Endothelial cell of umbilical vein (primary cell): ENCODE measurements at regions not wholly inside any gene's neighbourhood (a gene's known extent, or its start where the extent isn't known, plus 50 kb on each side); places are given as distances from the start of the nearest gene placed in this dataset.

ENCODE experiments used
- BruUV-seq: library from RNA; stranded (reverse); fragments of 400-500 nt; replicated peaks from 2 replicates; lab custom pipeline; 2021; lab: Mats Ljungman, UMichigan
- CTCF ChIA-PET: fragments of 300-600, 350-600 bp; sonication (Branson Sonifier 250); formaldehyde crosslinking; loops from one replicate; lab custom pipeline; 2021; ENCODE audit warnings: antibody characterized with exemption, inconsistent platforms; lab: Charles Lee
- POLR2A ChIA-PET: fragments of 300-600, 350-600 bp; sonication (Branson Sonifier 250); formaldehyde crosslinking; loops from one replicate; lab custom pipeline; 2021; ENCODE audit warnings: antibody characterized with exemption, inconsistent platforms; lab: Charles Lee
- DNase-seq: peaks from one replicate; pipeline ENCODE4 v3.0.0-alpha.2; 2011; ENCODE audit warnings: low read depth, low spot score
- FAIRE-seq: peaks from 2 replicates; lab custom pipeline; 2011; peaks lifted over from hg19 to GRCh38; lab: Jason Lieb, UNC
- H2AFZ ChIP-seq: 2 replicates; pipeline ENCODE4 v1.6.0; 2012; ENCODE audit warnings: low read depth, low read length, control low read depth, inconsistent platforms
- H3K27ac ChIP-seq: 2 replicates; pipeline ENCODE4 v1.5.1; 2011; ENCODE audit warnings: low read depth, mild to moderate bottlenecking, control low read depth, low read length, moderate library complexity; ENCODE audit not compliant: insufficient read depth
- H3K27me3 ChIP-seq, 2 experiments: 2 replicates each; pipeline versions ENCODE4 v1.6.0 to v1.6.1; 2011; ENCODE audit warnings: low read length in 2 of 2, mixed read lengths in 1 of 2; ENCODE audit not compliant: control insufficient read depth in 2 of 2, insufficient read depth in 2 of 2
- H3K36me3 ChIP-seq, 2 experiments: 2 replicates in 1 of 2; 3 replicates in 1 of 2; pipeline ENCODE4 v1.5.1; 2011; ENCODE audit warnings: low read length in 2 of 2, mild to moderate bottlenecking in 1 of 2, moderate library complexity in 1 of 2; ENCODE audit not compliant: control insufficient read depth in 2 of 2, insufficient read depth in 2 of 2; ENCODE audit errors: extremely low read depth in 1 of 2
- H3K4me1 ChIP-seq: 3 replicates; pipeline ENCODE4 v1.5.1; 2011; ENCODE audit warnings: mild to moderate bottlenecking, low read length; ENCODE audit not compliant: control insufficient read depth, insufficient read depth; ENCODE audit errors: extremely low read depth
- H3K4me2 ChIP-seq: 2 replicates; pipeline ENCODE4 v1.6.1; 2011; ENCODE audit warnings: low read length, control low read depth, mixed read lengths; ENCODE audit not compliant: insufficient read depth
- H3K4me3 ChIP-seq, 3 experiments: fragments of 200-600 bp in 1 of 3; sonication (generic), shearing (Covaris generic) in 1 of 3; replicated peaks in 1 of 3; 2 replicates each; pipeline ENCODE4 v1.5.1; 2011 to 2016; ENCODE audit warnings: control low read depth in 3 of 3, low read length in 3 of 3, mild to moderate bottlenecking in 2 of 3, inconsistent platforms in 1 of 3, low read depth in 1 of 3, moderate library complexity in 1 of 3; ENCODE audit not compliant: insufficient read depth in 1 of 3
- H3K79me2 ChIP-seq: 2 replicates; pipeline ENCODE4 v1.6.0; 2012; ENCODE audit warnings: low read length, inconsistent platforms; ENCODE audit not compliant: control insufficient read depth, insufficient read depth
- H3K9ac ChIP-seq: replicated peaks from 2 replicates; pipeline ENCODE3; 2011; ENCODE audit warnings: low read length, control low read depth; ENCODE audit not compliant: insufficient read depth; ENCODE audit errors: extremely low read depth
- H3K9me1 ChIP-seq: replicated peaks from 3 replicates; pipeline ENCODE4 v1.6.0; 2011; ENCODE audit warnings: mild to moderate bottlenecking, low read length; ENCODE audit not compliant: control insufficient read depth, insufficient read depth; ENCODE audit errors: extremely low read depth
- H3K9me3 ChIP-seq: replicated peaks from 2 replicates; pipeline ENCODE4 v1.5.1; 2012; ENCODE audit warnings: low read length, inconsistent platforms; ENCODE audit not compliant: control insufficient read depth, insufficient read depth
- H4K20me1 ChIP-seq: replicated peaks from 2 replicates; pipeline ENCODE3; 2011; ENCODE audit warnings: mild to moderate bottlenecking, low read length; ENCODE audit not compliant: control insufficient read depth, insufficient read depth; ENCODE audit errors: extremely low read depth
- EZH2 ChIP-seq: IDR thresholded peaks from 2 replicates; pipeline ENCODE4 v1.6.1; 2012; ENCODE audit warnings: borderline replicate concordance, low read depth, mild to moderate bottlenecking, moderate library complexity, low read length, inconsistent platforms; ENCODE audit not compliant: severe bottlenecking
- FOS ChIP-seq: IDR thresholded peaks from 2 replicates; pipeline ENCODE4 v1.6.1; 2011; ENCODE audit warnings: mild to moderate bottlenecking, low read length, moderate library complexity, borderline replicate concordance; ENCODE audit not compliant: insufficient read depth
- GATA2 ChIP-seq: IDR thresholded peaks from 2 replicates; pipeline ENCODE4 v1.7.0; 2011; ENCODE audit warnings: low read depth, mild to moderate bottlenecking, moderate library complexity, mixed read lengths, low read length; ENCODE audit not compliant: insufficient read length, insufficient read depth
- JUN ChIP-seq: IDR thresholded peaks from 2 replicates; pipeline ENCODE4 v1.6.1; 2011; ENCODE audit warnings: borderline replicate concordance, low read depth; ENCODE audit not compliant: insufficient read length, insufficient read depth
- MAX ChIP-seq: IDR thresholded peaks from 2 replicates; pipeline ENCODE4 v1.6.1; 2011; ENCODE audit not compliant: insufficient read depth, insufficient read length
- MYC ChIP-seq: IDR thresholded peaks from one replicate; pipeline ENCODE4 v1.6.1; 2011; ENCODE audit warnings: mild to moderate bottlenecking, low read depth, low read length
- POLR2A ChIP-seq: IDR thresholded peaks from 2 replicates; pipeline ENCODE4 v1.6.1; 2012; ENCODE audit warnings: low read depth, mild to moderate bottlenecking, control low read depth, low read length
- POLR2AphosphoS5 ChIP-seq: IDR thresholded peaks from 2 replicates; pipeline ENCODE4 v1.6.1; 2012; ENCODE audit warnings: low read depth, mild to moderate bottlenecking, control low read depth, low read length, moderate library complexity; ENCODE audit not compliant: insufficient read depth
- dilution Hi-C: fragments of 300-500 bp; cut with MboI; formaldehyde crosslinking; loops from one replicate; pipeline ENCODE4 v1.15.0; 2019; ENCODE audit warnings: low sequenced_read_pairs; ENCODE audit not compliant: extremely low pct_ligation_motif_present
- intact Hi-C: fragments of 100-400 bp; cut with micrococcal nuclease; formaldehyde crosslinking; loops from one replicate; pipeline ENCODE4 v1.10.0; 2022
- TF ChIP-seq, protein P1 (sequence below), 2 donors: IDR thresholded peaks; 1 replicate in 1 of 2; 2 replicates in 1 of 2; pipeline ENCODE4 v1.5.1; 2011; ENCODE audit warnings: low read length in 2 of 2, mild to moderate bottlenecking in 2 of 2, moderate library complexity in 2 of 2, control low read depth in 1 of 2, inconsistent platforms in 1 of 2, low read depth in 1 of 2; ENCODE audit not compliant: insufficient read depth in 1 of 2; ENCODE audit errors: extremely low read depth in 1 of 2

- TF ChIP-seq EZH2 (no peak), JUN (no peak), MAX (no peak), FOS (no peak), POLR2A (no peak), POLR2AphosphoS5 (no peak), GATA2 (no peak), MYC (no peak)
- TF ChIP-seq, protein P1, sequence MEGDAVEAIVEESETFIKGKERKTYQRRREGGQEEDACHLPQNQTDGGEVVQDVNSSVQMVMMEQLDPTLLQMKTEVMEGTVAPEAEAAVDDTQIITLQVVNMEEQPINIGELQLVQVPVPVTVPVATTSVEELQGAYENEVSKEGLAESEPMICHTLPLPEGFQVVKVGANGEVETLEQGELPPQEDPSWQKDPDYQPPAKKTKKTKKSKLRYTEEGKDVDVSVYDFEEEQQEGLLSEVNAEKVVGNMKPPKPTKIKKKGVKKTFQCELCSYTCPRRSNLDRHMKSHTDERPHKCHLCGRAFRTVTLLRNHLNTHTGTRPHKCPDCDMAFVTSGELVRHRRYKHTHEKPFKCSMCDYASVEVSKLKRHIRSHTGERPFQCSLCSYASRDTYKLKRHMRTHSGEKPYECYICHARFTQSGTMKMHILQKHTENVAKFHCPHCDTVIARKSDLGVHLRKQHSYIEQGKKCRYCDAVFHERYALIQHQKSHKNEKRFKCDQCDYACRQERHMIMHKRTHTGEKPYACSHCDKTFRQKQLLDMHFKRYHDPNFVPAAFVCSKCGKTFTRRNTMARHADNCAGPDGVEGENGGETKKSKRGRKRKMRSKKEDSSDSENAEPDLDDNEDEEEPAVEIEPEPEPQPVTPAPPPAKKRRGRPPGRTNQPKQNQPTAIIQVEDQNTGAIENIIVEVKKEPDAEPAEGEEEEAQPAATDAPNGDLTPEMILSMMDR (IDR thresholded peaks at IDR 0.05; ENCODE audit: extremely low read depth in 1 of 2, insufficient read depth in 1 of 2, low read depth in 1 of 2, low read length in 2 of 2) = no peak
- Histone ChIP-seq H4K20me1 (no peaks in the 10 kb centered on the region), H3K36me3 (no peaks in the 10 kb centered on the region), H3K9me3 (no peaks in the 10 kb centered on the region), H2AFZ (no peak overlapping the region), H3K27ac (no peak overlapping the region), H3K4me3 (no peak overlapping the region), H3K79me2 (no peaks in the 10 kb centered on the region), H3K4me2 (no peak overlapping the region), H3K9ac (no peak overlapping the region), H3K27me3 (no peaks in the 10 kb centered on the region), H3K4me1 (no peaks in the 10 kb centered on the region), H3K9me1 (no peaks in the 10 kb centered on the region)
- dilution Hi-C loops = no loop called here
- CTCF ChIA-PET = no interaction called here
- FAIRE-seq (no peak), DNase-seq (no peak)
- intact Hi-C loops = no loop called here
- no TSS peak for BruUV-seq
- POLR2A ChIA-PET = no interaction called here
Observed at GRCh38 chr2:209113026-209113425, 310.8 kb upstream of the MAP2 start.
